ENCODE measurements at regions not wholly inside any gene's neighbourhood (a gene's known extent, or its start where the extent isn't known, plus 50 kb on each side); places are given as distances from the start of the nearest gene placed in this dataset.

- BruUV-seq (replicated peaks): no TSS peak
- Histone ChIP-seq H3K27me3 (replicated peaks in 1 of 2; ENCODE audit: control insufficient read depth in 2 of 2, insufficient read depth in 2 of 2, low read length in 1 of 2) (no peaks in the 10 kb centered on the region; a peak in 1 of 4 replicates), H3K27ac (ENCODE audit: control insufficient read depth, insufficient read depth) (no peak overlapping the region), H4K20me1 (ENCODE audit: control insufficient read depth, insufficient read depth) (no peaks in the 10 kb centered on the region), H3K36me3 (ENCODE audit: control insufficient read depth in 2 of 2, insufficient read depth in 2 of 2, low read length in 1 of 2) (no peaks in the 10 kb centered on the region), H3K4me2 (ENCODE audit: control insufficient read depth, insufficient read depth) (no peak overlapping the region), H3K79me2 (ENCODE audit: control insufficient read depth, insufficient read depth, low read length) (no peaks in the 10 kb centered on the region), H3K9me3 (replicated peaks; ENCODE audit: control insufficient read depth, insufficient read depth, low read length) (no peaks in the 10 kb centered on the region), H3K4me1 (ENCODE audit: control insufficient read depth, insufficient read depth, low read length) (no peaks in the 10 kb centered on the region), H3K9ac (ENCODE audit: control insufficient read depth, insufficient read depth, low read length) (no peak overlapping the region), H2AFZ (ENCODE audit: control insufficient read depth, low read depth, low read length) (no peak overlapping the region), H3K4me3 (no peak overlapping the region)
- FAIRE-seq: no peak
- DNase-seq (ENCODE audit: low read depth, low spot score): no peak
- in situ Hi-C loops (cut with MboI): no loop called here
- ChIA-PET SMC1A (ENCODE audit: uncharacterized antibody, unreplicated experiment) (no interaction called here), RAD21 (ENCODE audit: unreplicated experiment) (no interaction called here), POLR2A (no interaction called here), CTCF (no interaction called here)
- WGBS (ENCODE audit: insufficient coverage, insufficient replicate concordance, low lambda C conversion rate, missing lambda C conversion rate): 3% methylated on average over 4 of the region's 4 CpGs
- no peak for ATAC-seq
- intact Hi-C loops (cut with micrococcal nuclease; ENCODE audit: unreplicated experiment): no loop called here
- TF ChIP-seq ETV6 (conservative IDR thresholded peaks at IDR 0.05 in 1 of 2, IDR thresholded peaks at IDR 0.05 in 1 of 2; ENCODE audit: borderline replicate concordance in 1 of 2, low read depth in 1 of 2): no peak
- no peak for TF ChIP-seq ZNF274 (IDR thresholded peaks at IDR 0.05; ENCODE audit: insufficient read depth, insufficient read length)
- TF ChIP-seq NBN (IDR thresholded peaks at IDR 0.05): no peak
- TF ChIP-seq, protein P1, sequence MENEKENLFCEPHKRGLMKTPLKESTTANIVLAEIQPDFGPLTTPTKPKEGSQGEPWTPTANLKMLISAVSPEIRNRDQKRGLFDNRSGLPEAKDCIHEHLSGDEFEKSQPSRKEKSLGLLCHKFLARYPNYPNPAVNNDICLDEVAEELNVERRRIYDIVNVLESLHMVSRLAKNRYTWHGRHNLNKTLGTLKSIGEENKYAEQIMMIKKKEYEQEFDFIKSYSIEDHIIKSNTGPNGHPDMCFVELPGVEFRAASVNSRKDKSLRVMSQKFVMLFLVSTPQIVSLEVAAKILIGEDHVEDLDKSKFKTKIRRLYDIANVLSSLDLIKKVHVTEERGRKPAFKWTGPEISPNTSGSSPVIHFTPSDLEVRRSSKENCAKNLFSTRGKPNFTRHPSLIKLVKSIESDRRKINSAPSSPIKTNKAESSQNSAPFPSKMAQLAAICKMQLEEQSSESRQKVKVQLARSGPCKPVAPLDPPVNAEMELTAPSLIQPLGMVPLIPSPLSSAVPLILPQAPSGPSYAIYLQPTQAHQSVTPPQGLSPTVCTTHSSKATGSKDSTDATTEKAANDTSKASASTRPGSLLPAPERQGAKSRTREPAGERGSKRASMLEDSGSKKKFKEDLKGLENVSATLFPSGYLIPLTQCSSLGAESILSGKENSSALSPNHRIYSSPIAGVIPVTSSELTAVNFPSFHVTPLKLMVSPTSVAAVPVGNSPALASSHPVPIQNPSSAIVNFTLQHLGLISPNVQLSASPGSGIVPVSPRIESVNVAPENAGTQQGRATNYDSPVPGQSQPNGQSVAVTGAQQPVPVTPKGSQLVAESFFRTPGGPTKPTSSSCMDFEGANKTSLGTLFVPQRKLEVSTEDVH (IDR thresholded peaks at IDR 0.05; ENCODE audit: low read depth, partially characterized antibody): no peak
- no peak for TF ChIP-seq JUNB (IDR thresholded peaks at IDR 0.05)
- no peak for TF ChIP-seq ASH2L (IDR thresholded peaks at IDR 0.05; ENCODE audit: borderline replicate concordance, low read depth)
- TF ChIP-seq CTCF (IDR thresholded peaks at IDR 0.05 in 2 of 3, conservative IDR thresholded peaks at IDR 0.05 in 1 of 3; ENCODE audit: control insufficient read depth in 2 of 3, extremely low read depth in 1 of 3, insufficient read depth in 1 of 3, low read depth in 3 of 3, low read length in 3 of 3): no peak
- TF ChIP-seq SMARCA5 (IDR thresholded peaks at IDR 0.05): no peak
- TF ChIP-seq DPF2 (IDR thresholded peaks at IDR 0.05): no peak
- TF ChIP-seq SMC3 (IDR thresholded peaks at IDR 0.05; ENCODE audit: borderline replicate concordance, low read length): no peak
- no peak for TF ChIP-seq PML (IDR thresholded peaks at IDR 0.05; ENCODE audit: low read length)
- TF ChIP-seq, protein P2, sequence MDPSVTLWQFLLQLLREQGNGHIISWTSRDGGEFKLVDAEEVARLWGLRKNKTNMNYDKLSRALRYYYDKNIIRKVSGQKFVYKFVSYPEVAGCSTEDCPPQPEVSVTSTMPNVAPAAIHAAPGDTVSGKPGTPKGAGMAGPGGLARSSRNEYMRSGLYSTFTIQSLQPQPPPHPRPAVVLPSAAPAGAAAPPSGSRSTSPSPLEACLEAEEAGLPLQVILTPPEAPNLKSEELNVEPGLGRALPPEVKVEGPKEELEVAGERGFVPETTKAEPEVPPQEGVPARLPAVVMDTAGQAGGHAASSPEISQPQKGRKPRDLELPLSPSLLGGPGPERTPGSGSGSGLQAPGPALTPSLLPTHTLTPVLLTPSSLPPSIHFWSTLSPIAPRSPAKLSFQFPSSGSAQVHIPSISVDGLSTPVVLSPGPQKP (IDR thresholded peaks at IDR 0.05; ENCODE audit: low read depth, low read length): no peak
- no peak for TF ChIP-seq CBX5 (IDR thresholded peaks at IDR 0.05; ENCODE audit: low read depth)
- no peak for TF ChIP-seq ZNF207 (IDR thresholded peaks at IDR 0.05; ENCODE audit: borderline replicate concordance)
- TF ChIP-seq EED (IDR thresholded peaks at IDR 0.05; ENCODE audit: low read depth): no peak
- no peak for TF ChIP-seq TBL1XR1 (IDR thresholded peaks at IDR 0.05; ENCODE audit: low read depth, low read length)
Measured at GRCh38 chr1:70866542-70867264, 180.9 kb downstream of the PTGER3 start.

Measured in GM12878 (cell line).